SW 1271 (cell line): ENCODE measurements at regions not wholly inside any gene's neighbourhood (a gene's known extent, or its start where the extent isn't known, plus 50 kb on each side); places are given as distances from the start of the nearest gene placed in this dataset.
A peak's percentile ranks its signal among the peaks of the same experiment; 100 is the strongest.
"Not testable (repeated sequence)": the region's sequence is repeated elsewhere in the genome, so short reads cannot be mapped to it uniquely, and the experiment has no call there.

ENCODE experiments used
- DNase-seq, 2 experiments: peaks; one replicate each; lab custom pipeline; 2025; lab: John Stamatoyannopoulos, UW

- DNase-seq, result no peak
Observed at GRCh38 chr6:71203206-71203605, 85.4 kb upstream of the OGFRL1 start.

- DNase-seq, result no peak
Observed at GRCh38 chr6:71204741-71205140, 83.9 kb upstream of the OGFRL1 start.

- no peak for DNase-seq
Observed at GRCh38 chr6:71205336-71205956, 83.2 kb upstream of the OGFRL1 start.

- DNase-seq, result no peak
Observed at GRCh38 chr6:71206089-71206488, 82.5 kb upstream of the OGFRL1 start.

GRCh38 chr6:71209206-71209605, 79.4 kb upstream of the OGFRL1 start:
- no peak for DNase-seq

- DNase-seq, result no peak
Observed at GRCh38 chr6:71209626-71210025, 79.0 kb upstream of the OGFRL1 start.

- DNase-seq, result no peak
Observed at GRCh38 chr6:71211799-71212198, 76.8 kb upstream of the OGFRL1 start.

GRCh38 chr6:71220466-71220865, 68.1 kb upstream of the OGFRL1 start:
- no peak for DNase-seq

- DNase-seq, result no peak
Observed at GRCh38 chr6:71222671-71223070, 65.9 kb upstream of the OGFRL1 start.

- DNase-seq, result no peak
Observed at GRCh38 chr6:71224011-71224410, 64.6 kb upstream of the OGFRL1 start.

- no peak for DNase-seq
Observed at GRCh38 chr6:71226151-71226550, 62.5 kb upstream of the OGFRL1 start.

GRCh38 chr6:71228461-71229041, 60.1 kb upstream of the OGFRL1 start:
- DNase-seq, result peak in 1 of 2 experiments; percentile 36

- DNase-seq, result no peak
Observed at GRCh38 chr6:71229477-71229876, 59.1 kb upstream of the OGFRL1 start.

- not testable (repeated sequence) for DNase-seq
Observed at GRCh38 chr6:71232890-71233289, 55.7 kb upstream of the OGFRL1 start.

- no peak for DNase-seq
Observed at GRCh38 chr6:71236926-71237434, 51.6 kb upstream of the OGFRL1 start.

GRCh38 chr6:71238351-71238750, 50.3 kb upstream of the OGFRL1 start:
- peak in 1 of 2 experiments; percentile 32 for DNase-seq
